Mesendoderm (in vitro differentiated cells): ENCODE measurements at regions not wholly inside any gene's neighbourhood (a gene's known extent, or its start where the extent isn't known, plus 50 kb on each side); places are given as distances from the start of the nearest gene placed in this dataset.

Experiments
- DNase-seq: peaks from one replicate; pipeline ENCODE4 v3.0.0; 2013
- H2AK5ac ChIP-seq: 2 replicates; pipeline ENCODE4 v1.6.1; 2013; ENCODE audit warnings: low read length, inconsistent platforms
- H2BK120ac ChIP-seq: 2 replicates; pipeline ENCODE4 v1.6.1; 2013; ENCODE audit warnings: low read depth, mild to moderate bottlenecking, low read length, moderate library complexity, mixed read lengths
- H2BK15ac ChIP-seq: replicated peaks from 2 replicates; pipeline ENCODE4 v1.6.1; 2013; ENCODE audit warnings: low read depth, mild to moderate bottlenecking, moderate library complexity
- H2BK5ac ChIP-seq: 2 replicates; pipeline ENCODE4 v1.6.1; 2013; ENCODE audit warnings: low read length, inconsistent platforms
- H3K18ac ChIP-seq: 2 replicates; pipeline ENCODE4 v1.6.1; 2013; ENCODE audit warnings: mild to moderate bottlenecking, low read length, mixed read lengths
- H3K23ac ChIP-seq: one replicate; pipeline ENCODE4 v1.6.1; 2013; ENCODE audit warnings: low read length
- H3K27ac ChIP-seq: 2 replicates; pipeline ENCODE4 v1.5.1; 2013; ENCODE audit warnings: low read depth, mild to moderate bottlenecking, inconsistent platforms, low read length, moderate library complexity
- H3K27me3 ChIP-seq: 2 replicates; pipeline ENCODE4 v1.6.1; 2013; ENCODE audit warnings: low read length, control low read depth, mild to moderate bottlenecking, inconsistent platforms; ENCODE audit not compliant: insufficient read depth, poor library complexity
- H3K36me3 ChIP-seq: 2 replicates; pipeline ENCODE4 v1.6.1; 2013; ENCODE audit warnings: low read length, inconsistent platforms; ENCODE audit not compliant: control insufficient read depth, insufficient read depth
- H3K4ac ChIP-seq: one replicate; pipeline ENCODE4 v1.6.1; 2013; ENCODE audit warnings: low read depth, mild to moderate bottlenecking, low read length, moderate library complexity
- H3K4me1 ChIP-seq: 2 replicates; pipeline ENCODE4 v1.6.1; 2013; ENCODE audit warnings: low read depth, low read length, inconsistent platforms; ENCODE audit not compliant: control insufficient read depth
- H3K4me2 ChIP-seq: 2 replicates; pipeline ENCODE4 v1.6.1; 2013; ENCODE audit warnings: low read length
- H3K4me3 ChIP-seq: 2 replicates; pipeline ENCODE4 v1.5.1; 2013; ENCODE audit warnings: mild to moderate bottlenecking, low read length
- H3K56ac ChIP-seq: one replicate; pipeline ENCODE4 v1.6.1; 2013; ENCODE audit warnings: low read length
- H3K79me1 ChIP-seq: 2 replicates; pipeline ENCODE4 v1.6.1; 2013; ENCODE audit warnings: low read length, inconsistent platforms
- H3K79me2 ChIP-seq: 2 replicates; pipeline ENCODE4 v1.6.1; 2013; ENCODE audit warnings: mild to moderate bottlenecking, low read length; ENCODE audit not compliant: control insufficient read depth, insufficient read depth
- H3K9ac ChIP-seq: 2 replicates; pipeline ENCODE4 v1.6.1; 2013; ENCODE audit warnings: low read length, inconsistent platforms
- H4K5ac ChIP-seq: one replicate; pipeline ENCODE4 v1.6.1; 2013; ENCODE audit warnings: low read length
- H4K8ac ChIP-seq: one replicate; pipeline ENCODE4 v1.6.1; 2013; ENCODE audit warnings: low read depth, mild to moderate bottlenecking, control low read depth, low read length, moderate library complexity
- WGBS: extraction: QIAGEN DNeasy Blood & Tissue Kit; methylation state at CpG from one replicate; pipeline ENCODE4 v1.1.7; 2013; ENCODE audit warnings: low lambda C conversion rate, missing lambda C conversion rate; ENCODE audit not compliant: insufficient coverage; ENCODE audit errors: extremely low coverage; 5-methylcytosine and 5-hydroxymethylcytosine counted together

GRCh38 chr14:34336501-34336900 is 125.5 kb downstream of the SPTSSA start:
- Histone ChIP-seq H3K36me3 (no peaks in the 10 kb centered on the region), H2BK5ac (no peak overlapping the region), H3K18ac (no peak overlapping the region), H4K8ac (no peak overlapping the region), H3K79me2 (no peaks in the 10 kb centered on the region), H3K56ac (no peak overlapping the region), H3K4me3 (no peak overlapping the region), H2BK15ac (no peak overlapping the region), H3K27ac (no peak overlapping the region), H3K4ac (no peak overlapping the region), H3K4me2 (no peak overlapping the region), H4K5ac (no peak overlapping the region), H3K23ac (no peak overlapping the region), H3K79me1 (no peaks in the 10 kb centered on the region), H3K9ac (no peak overlapping the region), H2BK120ac (no peak overlapping the region), H3K27me3 (no peaks in the 10 kb centered on the region), H2AK5ac (no peak overlapping the region), H3K4me1 (no peaks in the 10 kb centered on the region)
- WGBS: no CpG with 5 or more reads among the region's 1 CpG
- no peak for DNase-seq

DNA sequence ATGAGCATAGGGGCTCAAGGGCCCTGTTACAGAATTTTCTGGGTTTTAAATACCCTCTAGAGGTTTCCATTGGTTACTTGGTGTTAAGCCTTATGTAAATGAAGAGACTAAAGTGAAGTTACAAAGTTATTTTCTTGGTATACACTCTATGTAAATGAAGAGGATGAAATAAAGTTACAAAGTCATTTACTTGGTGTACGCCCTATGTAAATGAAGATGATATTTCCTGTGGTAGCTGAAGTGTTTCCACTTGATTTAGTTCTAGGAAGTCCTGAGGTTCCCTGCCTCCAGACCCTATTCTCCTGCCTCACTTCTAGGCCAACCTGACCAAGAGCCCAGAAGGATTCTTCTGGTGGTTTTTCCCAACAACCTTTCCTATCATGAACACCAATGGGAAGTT is 126.1 kb downstream of the SPTSSA start:
- Histone ChIP-seq H3K56ac (no peak overlapping the region), H3K23ac (no peak overlapping the region), H2BK5ac (no peak overlapping the region), H2AK5ac (no peak overlapping the region), H2BK15ac (no peak overlapping the region), H4K5ac (no peak overlapping the region), H3K36me3 (no peaks in the 10 kb centered on the region), H3K4me1 (no peaks in the 10 kb centered on the region), H3K18ac (no peak overlapping the region), H3K79me2 (no peaks in the 10 kb centered on the region), H3K9ac (no peak overlapping the region), H3K79me1 (no peaks in the 10 kb centered on the region), H3K4ac (no peak overlapping the region), H4K8ac (no peak overlapping the region), H3K27ac (no peak overlapping the region), H3K27me3 (no peaks in the 10 kb centered on the region), H3K4me2 (no peak overlapping the region), H2BK120ac (no peak overlapping the region), H3K4me3 (no peak overlapping the region)
- DNase-seq: no peak
- WGBS: no CpG with 5 or more reads among the region's 1 CpG

- Histone ChIP-seq H2BK5ac (no peak overlapping the region), H4K8ac (no peak overlapping the region), H2AK5ac (no peak overlapping the region), H3K4ac (no peak overlapping the region), H3K23ac (no peak overlapping the region), H3K36me3 (no peaks in the 10 kb centered on the region), H3K79me2 (no peaks in the 10 kb centered on the region), H3K9ac (no peak overlapping the region), H3K56ac (no peak overlapping the region), H4K5ac (no peak overlapping the region), H3K4me2 (no peak overlapping the region), H2BK120ac (no peak overlapping the region), H3K79me1 (no peaks in the 10 kb centered on the region), H2BK15ac (no peak overlapping the region), H3K27ac (no peak overlapping the region), H3K4me1 (no peaks in the 10 kb centered on the region), H3K27me3 (no peaks in the 10 kb centered on the region), H3K4me3 (no peak overlapping the region), H3K18ac (no peak overlapping the region)
- DNase-seq: no peak
These were observed 127.7 kb downstream of the SPTSSA start for GRCh38 chr14:34334329-34334728.

GRCh38 chr14:34331728-34332623 is 130.1 kb downstream of the SPTSSA start:
- peak; percentile 69 for DNase-seq
- H3K9ac ChIP-seq: no peak overlapping the region

GRCh38 chr14:34330846-34331245 is 131.2 kb downstream of the SPTSSA start:
- Histone ChIP-seq H3K18ac (no peak overlapping the region), H3K4me1 (no peaks in the 10 kb centered on the region), H3K27me3 (no peaks in the 10 kb centered on the region), H3K4ac (no peak overlapping the region), H3K9ac (no peak overlapping the region), H2AK5ac (no peak overlapping the region), H2BK15ac (no peak overlapping the region), H3K79me1 (no peaks in the 10 kb centered on the region), H3K56ac (no peak overlapping the region), H3K79me2 (no peaks in the 10 kb centered on the region), H2BK5ac (no peak overlapping the region), H4K8ac (no peak overlapping the region), H3K4me2 (no peak overlapping the region), H3K36me3 (no peaks in the 10 kb centered on the region), H3K4me3 (no peak overlapping the region), H3K23ac (no peak overlapping the region), H2BK120ac (no peak overlapping the region), H4K5ac (no peak overlapping the region), H3K27ac (no peak overlapping the region)
- DNase-seq: no peak
- no CpG with 5 or more reads among the region's 1 CpG for WGBS

More at GRCh38 chr14:34331728-34332623, 130.1 kb downstream of the SPTSSA start:
- H2AK5ac ChIP-seq: no peak overlapping the region
- no peak overlapping the region for H3K27ac ChIP-seq
- no peak overlapping the region for H3K4ac ChIP-seq
- no peak overlapping the region for H3K18ac ChIP-seq
- no peak overlapping the region for H2BK15ac ChIP-seq
- H3K27me3 ChIP-seq: no peaks in the 10 kb centered on the region
- WGBS: no CpG with 5 or more reads among the region's 9 CpGs
- no peaks in the 10 kb centered on the region for H3K4me1 ChIP-seq
- no peaks in the 10 kb centered on the region for H3K36me3 ChIP-seq
- no peaks in the 10 kb centered on the region for H3K79me2 ChIP-seq
- peak overlapping the region; percentile 50 for H3K56ac ChIP-seq
- no peak overlapping the region for H3K23ac ChIP-seq
- no peak overlapping the region for H3K4me3 ChIP-seq
- H3K4me2 ChIP-seq: no peak overlapping the region
- H2BK120ac ChIP-seq: no peak overlapping the region
- no peak overlapping the region for H4K8ac ChIP-seq
- H4K5ac ChIP-seq: no peak overlapping the region
- no peak overlapping the region for H2BK5ac ChIP-seq
- H3K79me1 ChIP-seq: no peaks in the 10 kb centered on the region

GRCh38 chr14:34329301-34329700 is 132.7 kb downstream of the SPTSSA start:
- no peaks in the 10 kb centered on the region for H3K36me3 ChIP-seq
- no peaks in the 10 kb centered on the region for H3K79me1 ChIP-seq
- H3K4ac ChIP-seq: no peak overlapping the region
- H3K79me2 ChIP-seq: no peaks in the 10 kb centered on the region
- H2BK120ac ChIP-seq: no peak overlapping the region
- WGBS: no CpG with 5 or more reads among the region's 1 CpG
- no peak overlapping the region for H2BK15ac ChIP-seq
- no peak overlapping the region for H3K4me2 ChIP-seq
- H3K4me1 ChIP-seq: no peaks in the 10 kb centered on the region
- no peak overlapping the region for H3K23ac ChIP-seq
- no peak for DNase-seq
- no peak overlapping the region for H4K8ac ChIP-seq
- H2BK5ac ChIP-seq: no peak overlapping the region
- H3K4me3 ChIP-seq: no peak overlapping the region
- H4K5ac ChIP-seq: no peak overlapping the region
- H3K56ac ChIP-seq: no peak overlapping the region
- H3K18ac ChIP-seq: no peak overlapping the region
- no peak overlapping the region for H2AK5ac ChIP-seq
- H3K27me3 ChIP-seq: no peaks in the 10 kb centered on the region
- H3K9ac ChIP-seq: no peak overlapping the region
- H3K27ac ChIP-seq: no peak overlapping the region
